ENCODE measurements at regions not wholly inside any gene's neighbourhood (a gene's known extent, or its start where the extent isn't known, plus 50 kb on each side); places are given as distances from the start of the nearest gene placed in this dataset.

DNA sequence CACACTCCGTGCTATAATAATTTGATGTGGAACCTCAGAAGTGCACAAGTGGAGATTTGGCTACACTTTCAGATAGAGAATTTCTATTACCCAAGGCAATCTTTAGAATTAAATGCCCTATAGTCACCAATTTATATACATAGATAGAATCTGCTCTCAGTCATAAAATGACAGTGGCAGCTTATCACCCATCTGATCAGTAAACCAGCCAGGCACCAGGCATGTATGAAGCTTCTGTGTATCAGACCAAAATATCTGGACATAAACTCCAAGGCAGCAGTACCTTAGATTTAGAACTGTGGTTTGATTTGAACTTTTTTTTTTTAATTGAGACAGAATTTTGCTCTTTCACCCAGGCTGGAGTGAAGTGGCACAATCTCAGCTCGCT is 180.9 kb downstream of the IPMK start:
- POLR2A ChIA-PET: no interaction called here
- TF ChIP-seq MEF2A (IDR thresholded peaks at IDR 0.05; ENCODE audit: borderline replicate concordance, low read depth) (no peak), TCF12 (IDR thresholded peaks at IDR 0.05) (no peak), RCOR1 (IDR thresholded peaks at IDR 0.05; ENCODE audit: low read length) (peak; percentile 66; the same call in 1 of the 2 replicates), CHD2 (IDR thresholded peaks at IDR 0.05; ENCODE audit: low read length, partially characterized antibody) (no peak), EP300 (IDR thresholded peaks at IDR 0.05; ENCODE audit: borderline replicate concordance in 1 of 2, low read depth in 1 of 2, low read length in 1 of 2) (peak in 1 of 2 experiments; percentile 63; a peak in 1 of 4 replicates), GATA2 (CRISPR knock-in tag; IDR thresholded peaks at IDR 0.05) (peak; percentile 71)
- TF ChIP-seq, protein P1, sequence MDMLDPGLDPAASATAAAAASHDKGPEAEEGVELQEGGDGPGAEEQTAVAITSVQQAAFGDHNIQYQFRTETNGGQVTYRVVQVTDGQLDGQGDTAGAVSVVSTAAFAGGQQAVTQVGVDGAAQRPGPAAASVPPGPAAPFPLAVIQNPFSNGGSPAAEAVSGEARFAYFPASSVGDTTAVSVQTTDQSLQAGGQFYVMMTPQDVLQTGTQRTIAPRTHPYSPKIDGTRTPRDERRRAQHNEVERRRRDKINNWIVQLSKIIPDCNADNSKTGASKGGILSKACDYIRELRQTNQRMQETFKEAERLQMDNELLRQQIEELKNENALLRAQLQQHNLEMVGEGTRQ (IDR thresholded peaks at IDR 0.05; ENCODE audit: borderline replicate concordance, low read depth, low read length): no peak
- TF ChIP-seq, protein P2, sequence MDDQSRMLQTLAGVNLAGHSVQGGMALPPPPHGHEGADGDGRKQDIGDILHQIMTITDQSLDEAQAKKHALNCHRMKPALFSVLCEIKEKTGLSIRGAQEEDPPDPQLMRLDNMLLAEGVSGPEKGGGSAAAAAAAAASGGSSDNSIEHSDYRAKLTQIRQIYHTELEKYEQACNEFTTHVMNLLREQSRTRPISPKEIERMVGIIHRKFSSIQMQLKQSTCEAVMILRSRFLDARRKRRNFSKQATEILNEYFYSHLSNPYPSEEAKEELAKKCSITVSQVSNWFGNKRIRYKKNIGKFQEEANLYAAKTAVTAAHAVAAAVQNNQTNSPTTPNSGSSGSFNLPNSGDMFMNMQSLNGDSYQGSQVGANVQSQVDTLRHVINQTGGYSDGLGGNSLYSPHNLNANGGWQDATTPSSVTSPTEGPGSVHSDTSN (IDR thresholded peaks at IDR 0.05): no peak
- CTCF ChIA-PET: no interaction called here
- 28% methylated on average over 2 of the region's 2 CpGs for WGBS (ENCODE audit: low lambda C conversion rate)
- Histone ChIP-seq H3K4me2 (no peak overlapping the region), H3K27ac (ENCODE audit: low read depth in 2 of 2, low read length in 1 of 2) (no peak overlapping the region), H3K4me1 (ENCODE audit: control insufficient read depth in 1 of 2, insufficient read depth in 2 of 2, low read depth in 1 of 2, low read length in 1 of 2) (peaks cover 0 to 4% of the 10 kb centered on the region in 2 experiments; a peak in 1 of 4 replicates), H3K9me2 (no peaks in the 10 kb centered on the region), H3K79me2 (ENCODE audit: insufficient read depth) (no peaks in the 10 kb centered on the region), H2AFZ (ENCODE audit: low read depth) (no peak overlapping the region), H3K9ac (no peak overlapping the region), H3K9me3 (no peaks in the 10 kb centered on the region), H4K20me1 (ENCODE audit: insufficient read depth) (no peaks in the 10 kb centered on the region), H3K36me3 (replicated peaks in 1 of 2; ENCODE audit: control insufficient read depth in 1 of 2, insufficient read depth in 2 of 2, low read length in 1 of 2) (no peaks in the 10 kb centered on the region), H3F3A (replicated peaks; ENCODE audit: insufficient read depth) (no peaks in the 10 kb centered on the region), H3K4me3 (ENCODE audit: low read depth in 2 of 2, low read length in 1 of 2) (no peak overlapping the region), H3K27me3 (ENCODE audit: insufficient read depth) (no peaks in the 10 kb centered on the region; the same call in 1 of the 2 replicates)
- DNase-seq: no peak

DNA sequence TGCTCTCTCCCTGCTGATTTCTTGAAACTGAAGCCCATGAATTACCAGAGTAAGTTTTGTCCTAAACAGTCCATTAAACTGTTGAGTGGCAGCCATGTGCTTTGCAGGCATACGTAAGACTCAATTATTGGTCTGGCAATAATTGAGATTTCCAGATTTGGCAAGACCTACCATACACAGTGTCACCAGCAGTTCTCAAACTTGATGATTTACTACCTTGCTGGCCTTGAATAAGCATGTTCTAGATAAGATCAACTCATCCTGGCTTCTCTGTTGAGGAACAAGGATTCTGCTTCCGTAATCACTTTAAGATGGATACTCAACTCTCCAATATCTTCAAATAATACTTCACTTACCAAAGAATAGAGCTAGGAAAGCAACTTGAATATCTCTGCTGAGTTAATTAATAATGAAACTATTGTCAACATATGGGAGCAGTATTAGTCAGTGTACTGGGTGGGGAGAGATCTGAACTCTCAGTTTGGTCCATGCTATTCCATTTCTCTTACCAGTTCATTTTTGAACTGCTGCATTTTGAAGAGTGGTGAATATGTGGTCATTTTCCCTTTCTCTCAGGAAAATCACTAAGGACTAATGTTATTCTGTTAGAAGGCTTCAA is 181.4 kb downstream of the IPMK start:
- H3K4me3 ChIP-seq (ENCODE audit: low read depth in 2 of 2, low read length in 1 of 2): no peak overlapping the region
- CTCF ChIA-PET: no interaction called here
- H3K9me3 ChIP-seq: no peaks in the 10 kb centered on the region
- POLR2A ChIA-PET: no interaction called here
- TF ChIP-seq, protein P3, sequence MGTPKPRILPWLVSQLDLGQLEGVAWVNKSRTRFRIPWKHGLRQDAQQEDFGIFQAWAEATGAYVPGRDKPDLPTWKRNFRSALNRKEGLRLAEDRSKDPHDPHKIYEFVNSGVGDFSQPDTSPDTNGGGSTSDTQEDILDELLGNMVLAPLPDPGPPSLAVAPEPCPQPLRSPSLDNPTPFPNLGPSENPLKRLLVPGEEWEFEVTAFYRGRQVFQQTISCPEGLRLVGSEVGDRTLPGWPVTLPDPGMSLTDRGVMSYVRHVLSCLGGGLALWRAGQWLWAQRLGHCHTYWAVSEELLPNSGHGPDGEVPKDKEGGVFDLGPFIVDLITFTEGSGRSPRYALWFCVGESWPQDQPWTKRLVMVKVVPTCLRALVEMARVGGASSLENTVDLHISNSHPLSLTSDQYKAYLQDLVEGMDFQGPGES (IDR thresholded peaks at IDR 0.05; ENCODE audit: low read depth, low read length): no peak
- TF ChIP-seq EP300 (IDR thresholded peaks at IDR 0.05; ENCODE audit: borderline replicate concordance in 1 of 2, low read depth in 1 of 2, low read length in 1 of 2) (peak in 1 of 2 experiments; percentile 52; a peak in 1 of 4 replicates), CHD2 (IDR thresholded peaks at IDR 0.05; ENCODE audit: low read length, partially characterized antibody) (peak; percentile 13), RCOR1 (IDR thresholded peaks at IDR 0.05; ENCODE audit: low read length) (peak; percentile 33; the same call in 1 of the 2 replicates), GATA2 (CRISPR knock-in tag; IDR thresholded peaks at IDR 0.05) (peak; percentile 32; the same call in 1 of the 2 replicates), SMC3 (IDR thresholded peaks at IDR 0.05; ENCODE audit: low read depth, low read length) (no peak)
- peaks cover 0 to 4% of the 10 kb centered on the region in 2 experiments; a peak in 1 of 4 replicates for H3K4me1 ChIP-seq (ENCODE audit: control insufficient read depth in 1 of 2, insufficient read depth in 2 of 2, low read depth in 1 of 2, low read length in 1 of 2)
- H3K9me2 ChIP-seq: no peaks in the 10 kb centered on the region
- H3K9ac ChIP-seq: no peak overlapping the region
- no peaks in the 10 kb centered on the region for H3F3A ChIP-seq (replicated peaks; ENCODE audit: insufficient read depth)
- H3K36me3 ChIP-seq (replicated peaks in 1 of 2; ENCODE audit: control insufficient read depth in 1 of 2, insufficient read depth in 2 of 2, low read length in 1 of 2): no peaks in the 10 kb centered on the region
- H3K4me2 ChIP-seq: no peak overlapping the region
- WGBS (ENCODE audit: low lambda C conversion rate): 37% methylated on average over 2 of the region's 2 CpGs
- H3K27ac ChIP-seq (ENCODE audit: low read depth in 2 of 2, low read length in 1 of 2): no peak overlapping the region
- H3K79me2 ChIP-seq (ENCODE audit: insufficient read depth): no peaks in the 10 kb centered on the region
- H2AFZ ChIP-seq (ENCODE audit: low read depth): no peak overlapping the region
- H3K27me3 ChIP-seq (ENCODE audit: insufficient read depth): no peaks in the 10 kb centered on the region; the same call in 1 of the 2 replicates
- no peak for DNase-seq
- no peaks in the 10 kb centered on the region for H4K20me1 ChIP-seq (ENCODE audit: insufficient read depth)
